Stimulated activated CD8-positive, alpha-beta memory T cell treated with anti-CD3 and anti-CD28 coated beads, Interleukin-7, amount 100 ng/mL, for 48 hours (primary cell): ENCODE measurements at regions not wholly inside any gene's neighbourhood (a gene's known extent, or its start where the extent isn't known, plus 50 kb on each side); places are given as distances from the start of the nearest gene placed in this dataset.

Experiments used
- DNase-seq, 2 donors: peaks; one replicate each; pipeline ENCODE4 v3.0.0-alpha.2; 2020; ENCODE audit warnings: low read depth in 1 of 2; ENCODE audit errors: extremely low read depth in 1 of 2

GRCh38 chr6:37104824-37105147 is 65.2 kb upstream of the PIM1 start:
- DNase-seq: no peak

GRCh38 chr6:37105148-37106050 is 64.6 kb upstream of the PIM1 start:
- no peak for DNase-seq

- DNase-seq: no peak
These were observed 63.9 kb upstream of the PIM1 start for GRCh38 chr6:37106051-37106363.

GRCh38 chr6:37106554-37106953 is 63.4 kb upstream of the PIM1 start:
- no peak for DNase-seq

GRCh38 chr6:37106982-37107491 is 62.9 kb upstream of the PIM1 start:
- DNase-seq: no peak

- DNase-seq: no peak
These were observed 60.0 kb upstream of the PIM1 start for GRCh38 chr6:37109714-37110499.

GRCh38 chr6:37110500-37111461 is 59.2 kb upstream of the PIM1 start:
- DNase-seq: peak in 1 of 2 donors; percentile 60

- no peak for DNase-seq
These were observed 56.0 kb upstream of the PIM1 start for GRCh38 chr6:37113976-37114375.

- no peak for DNase-seq
These were observed 55.3 kb upstream of the PIM1 start for GRCh38 chr6:37114612-37115011.

GRCh38 chr6:37115236-37115895 is 54.6 kb upstream of the PIM1 start:
- DNase-seq: no peak

- DNase-seq: no peak
These were observed 53.6 kb upstream of the PIM1 start for GRCh38 chr6:37116326-37116725.

- no peak for DNase-seq
These were observed 50.5 kb upstream of the PIM1 start for GRCh38 chr6:37119387-37119886.
